Activated CD4-positive, CD25-positive, alpha-beta regulatory T cell (primary cell): ENCODE measurements at regions not wholly inside any gene's neighbourhood (a gene's known extent, or its start where the extent isn't known, plus 50 kb on each side); places are given as distances from the start of the nearest gene placed in this dataset.
"Not testable (repeated sequence)": the region's sequence is repeated elsewhere in the genome, so short reads cannot be mapped to it uniquely, and the experiment has no call there.

Source experiments
- DNase-seq, 4 experiments: peaks; one replicate each; lab custom pipeline; 2025; lab: John Stamatoyannopoulos, UW

DNA sequence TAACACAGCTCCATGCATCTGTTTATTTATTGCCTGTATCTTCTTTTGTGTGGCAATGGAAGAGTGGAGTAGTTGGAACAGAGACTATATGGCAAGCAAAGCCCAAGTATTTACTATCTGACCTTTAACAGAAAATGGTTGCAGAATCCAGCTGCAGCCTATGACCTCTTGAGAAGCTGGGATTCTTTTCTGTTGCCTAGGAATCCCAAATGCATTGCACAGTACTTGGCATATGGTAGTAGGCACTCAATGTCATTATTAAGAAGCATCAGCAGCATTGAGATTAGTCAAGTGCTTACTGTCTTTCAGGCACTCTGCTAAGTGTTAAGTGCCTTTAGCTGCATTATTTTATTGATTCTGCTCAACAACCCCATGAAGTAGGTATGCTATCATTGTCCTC, 331.6 kb downstream of the CCDC85A start:
- DNase-seq = no peak

DNA sequence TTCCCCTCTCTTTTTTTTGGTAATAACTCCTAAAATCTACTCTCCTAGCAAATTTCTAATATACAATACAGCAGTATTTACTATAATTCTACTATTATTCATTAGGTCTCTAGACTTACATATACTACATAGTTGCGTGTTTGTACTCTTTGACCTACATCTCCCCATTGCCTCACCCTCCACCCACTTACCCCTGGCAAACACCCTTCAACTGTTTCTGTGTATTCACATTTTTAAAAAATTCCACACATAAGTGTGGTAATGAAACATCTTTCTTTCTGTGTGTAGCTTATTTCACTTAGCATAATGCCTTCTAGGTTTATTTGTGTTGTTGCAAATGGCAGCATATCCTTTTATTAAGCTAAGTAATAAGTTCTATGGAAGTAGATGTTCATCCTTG, 336.0 kb downstream of the CCDC85A start:
- DNase-seq = no peak

DNA sequence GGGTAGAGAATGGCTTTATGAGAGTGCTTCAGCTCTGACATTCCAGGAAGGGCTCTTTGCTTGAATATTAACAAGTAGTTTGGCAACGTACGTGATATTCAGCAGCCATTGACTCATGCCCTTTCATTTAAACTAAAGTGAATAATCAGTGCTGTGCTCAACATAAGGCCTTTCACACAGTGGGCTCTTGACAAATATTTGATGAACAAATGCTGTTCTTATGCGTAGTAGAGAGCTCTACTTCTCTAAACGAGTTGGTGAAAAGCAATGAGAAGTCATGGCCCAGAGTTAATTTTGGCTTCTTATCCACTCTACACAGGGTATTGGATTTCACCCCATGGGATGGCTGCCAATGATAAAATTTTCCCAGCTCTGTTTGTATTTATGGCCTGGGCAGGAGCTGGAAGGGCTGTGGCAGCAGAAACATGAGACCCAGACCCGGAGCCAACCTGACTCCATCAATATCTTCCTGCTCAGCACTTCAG, 338.9 kb downstream of the CCDC85A start:
- DNase-seq = no peak

DNA sequence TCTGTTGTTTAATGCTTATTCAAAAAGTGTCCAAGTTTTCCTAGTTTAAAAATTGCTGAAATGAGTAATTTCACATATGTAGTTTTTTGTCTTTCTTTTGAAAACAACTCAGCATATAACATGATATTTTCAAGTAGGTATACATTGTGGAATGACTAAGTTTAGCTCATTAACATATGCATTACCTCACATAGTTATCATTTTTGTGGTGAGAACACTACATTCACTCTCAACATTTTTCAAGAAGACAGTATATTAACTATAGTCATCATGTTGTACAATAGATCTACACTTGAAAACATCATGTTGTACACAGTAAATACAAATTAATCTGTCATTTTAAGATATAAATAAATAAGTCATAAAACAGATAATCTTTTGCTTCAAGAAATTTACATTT, 340.0 kb downstream of the CCDC85A start:
- no peak for DNase-seq

DNA sequence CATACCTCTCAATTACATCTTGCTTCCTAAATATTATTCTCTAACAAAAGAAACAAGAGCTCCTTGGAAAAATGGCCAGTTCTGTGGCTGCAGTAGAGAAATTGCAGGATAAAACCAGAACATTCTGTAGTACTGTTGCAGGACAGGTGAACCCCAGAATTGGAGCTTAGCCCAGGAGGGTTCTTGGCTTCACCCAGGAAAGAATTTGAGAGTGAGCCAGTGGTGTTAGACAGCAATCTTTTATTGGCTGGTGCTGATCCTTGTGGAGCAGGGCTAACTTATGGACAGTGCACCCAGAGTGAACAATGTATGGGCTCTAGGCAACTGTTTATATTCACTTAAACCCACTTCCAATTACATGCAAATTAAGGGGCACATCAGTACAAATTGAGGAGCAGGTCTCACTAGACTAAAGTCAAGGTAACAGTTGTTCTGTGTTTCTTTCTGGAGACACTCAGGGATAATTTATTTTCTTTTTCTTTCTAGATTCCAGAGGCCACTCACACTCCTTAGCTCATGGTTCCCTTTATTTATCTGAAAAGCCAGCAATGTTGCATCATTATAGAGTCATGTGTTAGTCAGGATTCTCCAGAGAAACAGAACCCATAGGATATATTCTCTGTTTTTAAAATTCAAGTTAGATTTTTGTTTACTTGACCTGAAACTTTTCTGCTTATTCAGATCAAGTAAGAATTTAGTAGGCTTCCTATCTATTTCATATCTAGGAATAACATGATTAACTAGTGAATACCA, 348.1 kb downstream of the CCDC85A start:
- no peak for DNase-seq

DNA sequence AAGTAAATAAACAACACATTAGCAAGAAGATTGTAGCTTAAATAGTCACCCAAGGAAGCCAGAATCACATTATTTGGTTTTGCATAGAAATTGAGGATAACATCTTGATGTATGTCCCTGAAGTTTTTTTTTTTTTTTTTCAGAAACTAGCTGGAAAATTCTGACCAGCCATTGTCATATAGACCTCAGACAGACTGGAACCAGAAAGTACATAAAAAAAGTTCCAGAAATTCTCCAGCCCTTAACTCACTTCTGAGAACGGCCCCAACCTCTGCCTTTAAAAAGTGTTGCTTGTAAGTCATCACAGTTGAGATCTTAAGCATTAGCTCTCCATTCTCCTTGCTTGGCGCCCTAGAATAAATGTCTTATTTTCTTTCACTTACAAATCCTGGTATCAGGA, 350.5 kb downstream of the CCDC85A start:
- no peak for DNase-seq

DNA sequence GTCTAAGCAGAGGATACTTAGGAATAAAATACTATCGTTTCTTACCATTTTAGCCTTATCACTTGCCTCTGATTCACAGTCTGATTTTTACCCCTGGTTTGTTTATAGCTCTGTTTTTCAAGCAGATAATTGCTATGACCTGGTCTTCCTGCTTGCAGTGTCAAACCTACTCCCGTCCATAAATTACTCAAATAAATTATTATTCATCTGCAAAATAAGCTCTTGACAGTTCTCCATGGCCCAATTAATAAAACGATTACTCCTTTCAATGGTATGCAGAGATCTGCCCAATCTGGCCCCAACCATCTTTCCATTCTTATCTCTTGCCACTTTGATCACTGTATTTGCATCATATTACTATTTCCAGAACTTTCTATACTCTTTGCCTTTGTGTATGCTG, 354.0 kb downstream of the CCDC85A start:
- DNase-seq = no peak

DNA sequence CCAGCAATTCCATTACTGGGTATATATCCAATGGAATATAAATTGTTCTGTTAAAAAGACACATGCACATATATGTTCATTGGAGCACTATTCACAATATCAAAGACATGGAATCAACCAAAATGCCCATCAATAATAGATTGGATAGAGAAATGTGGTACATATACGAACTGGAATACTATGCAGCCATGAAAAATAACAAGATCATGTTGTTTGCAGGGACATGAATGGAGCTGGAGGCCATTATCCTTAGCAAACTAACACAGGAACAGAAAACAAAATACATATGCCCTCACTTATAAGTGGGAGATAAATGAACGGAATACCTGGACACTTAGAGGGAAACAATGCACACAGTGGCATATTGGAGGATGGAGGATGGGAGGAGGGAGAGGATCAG, 355.8 kb downstream of the CCDC85A start:
- DNase-seq = no peak

DNA sequence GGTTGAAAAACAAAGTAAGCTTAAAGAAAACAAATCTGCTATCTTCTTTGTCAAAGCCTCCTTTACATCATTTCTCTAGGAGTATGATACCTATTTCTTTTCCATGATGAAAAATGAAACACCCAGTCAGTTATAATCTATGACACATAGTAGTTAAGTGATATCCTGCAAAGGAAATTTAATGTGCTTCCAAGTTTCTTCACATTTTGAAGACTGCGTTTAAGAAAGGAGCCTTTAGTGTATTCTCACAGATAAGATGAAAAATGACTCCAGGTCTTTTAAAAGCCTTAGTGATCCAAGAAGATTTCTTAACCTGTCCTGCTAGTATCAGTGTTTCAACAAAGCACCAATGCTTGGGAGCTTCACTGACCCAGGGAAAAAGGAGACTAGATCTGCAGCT, 356.7 kb downstream of the CCDC85A start:
- DNase-seq = no peak

DNA sequence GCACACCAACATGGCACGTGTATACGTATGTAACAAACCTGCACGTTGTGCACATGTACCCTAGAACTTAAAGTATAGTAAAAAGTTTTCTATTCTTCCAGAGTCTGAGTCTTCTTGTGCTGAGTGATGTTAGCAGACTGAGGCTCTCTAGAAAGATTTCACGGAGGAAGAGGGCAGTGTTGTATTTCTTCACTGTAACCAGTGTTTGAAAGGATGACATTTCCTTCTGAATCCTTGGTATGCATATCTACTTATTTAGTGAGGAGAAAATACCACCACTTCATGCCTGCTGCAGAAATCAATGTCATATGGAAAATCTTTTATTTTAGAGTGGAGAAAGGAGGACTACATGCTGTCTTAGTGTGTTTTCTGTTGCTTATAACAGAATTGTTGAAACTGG, 357.1 kb downstream of the CCDC85A start:
- no peak for DNase-seq

DNA sequence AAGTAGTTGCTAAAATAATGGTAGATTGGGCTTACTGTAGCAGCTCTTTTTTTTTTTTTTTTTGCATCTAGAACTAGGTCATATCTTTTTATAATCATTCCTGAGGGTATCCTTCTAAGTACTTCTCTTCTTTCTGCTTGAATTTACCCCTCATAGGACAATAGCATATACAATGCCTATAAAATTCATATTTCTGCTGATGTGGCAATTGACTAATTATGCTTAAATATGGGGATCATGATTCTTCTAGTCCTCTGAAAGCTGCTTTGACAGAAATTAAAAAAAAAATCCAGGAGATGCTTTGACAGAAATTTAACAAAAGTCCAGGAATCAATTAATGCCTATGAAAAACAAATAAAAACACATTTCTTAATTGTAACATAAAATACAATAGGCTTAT, 358.4 kb downstream of the CCDC85A start:
- no peak for DNase-seq

DNA sequence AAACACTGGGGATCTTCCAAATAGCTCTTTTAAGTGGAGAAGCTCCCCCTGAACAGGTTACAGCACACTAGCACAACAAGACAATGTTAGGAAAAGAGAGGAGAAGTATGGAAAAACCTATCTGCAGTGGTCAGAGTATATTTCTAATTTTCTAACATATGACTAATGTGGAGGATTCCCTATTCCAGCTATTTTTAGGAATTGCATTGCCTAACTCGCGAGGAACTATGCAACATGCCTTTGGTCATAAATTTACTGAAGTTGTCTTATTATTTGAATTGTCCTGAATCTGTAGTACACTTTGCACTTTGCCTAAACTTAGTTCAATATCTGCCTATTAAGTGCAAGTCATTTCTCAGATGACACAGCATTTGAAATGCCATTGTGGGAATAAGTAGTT, 381.4 kb downstream of the CCDC85A start:
- DNase-seq = no peak

DNA sequence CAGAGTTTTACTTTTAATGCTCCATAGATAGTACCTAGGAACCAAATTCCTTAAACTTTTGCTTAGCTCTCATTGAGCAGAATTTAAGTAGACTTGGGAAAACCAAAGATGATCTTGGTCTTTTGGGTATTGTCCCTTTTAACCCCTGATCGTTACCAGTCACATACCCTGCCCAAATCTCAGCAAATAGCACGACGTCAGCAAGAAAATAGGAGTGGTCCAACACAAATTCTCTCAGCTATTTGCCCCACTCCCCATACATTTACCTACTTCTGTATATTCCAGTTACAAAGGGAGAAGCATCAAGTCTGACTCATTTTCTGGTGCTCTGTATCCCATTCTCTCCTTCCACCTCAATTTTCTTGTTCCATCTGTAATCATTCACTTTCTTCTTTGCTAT, 387.3 kb downstream of the CCDC85A start:
- no peak for DNase-seq

DNA sequence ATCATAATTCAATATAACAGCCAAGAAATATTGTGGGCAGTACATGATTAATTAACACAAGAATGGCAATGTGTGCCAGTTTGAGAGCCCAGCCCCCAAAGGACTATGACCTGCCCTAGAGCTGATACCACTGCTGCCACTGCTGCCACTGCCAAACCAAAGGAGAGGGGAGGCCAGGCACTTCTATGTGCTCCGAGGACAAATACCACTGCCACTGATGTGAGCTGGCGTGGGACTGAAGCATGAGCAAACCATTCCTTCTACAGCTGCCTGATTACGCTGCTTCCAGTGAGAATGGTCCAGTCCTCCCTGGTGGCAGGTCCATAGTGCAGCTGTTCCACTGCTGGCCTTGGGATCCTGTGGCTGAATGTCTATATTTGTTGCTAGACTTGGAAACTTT, 392.2 kb downstream of the CCDC85A start:
- no peak for DNase-seq

DNA sequence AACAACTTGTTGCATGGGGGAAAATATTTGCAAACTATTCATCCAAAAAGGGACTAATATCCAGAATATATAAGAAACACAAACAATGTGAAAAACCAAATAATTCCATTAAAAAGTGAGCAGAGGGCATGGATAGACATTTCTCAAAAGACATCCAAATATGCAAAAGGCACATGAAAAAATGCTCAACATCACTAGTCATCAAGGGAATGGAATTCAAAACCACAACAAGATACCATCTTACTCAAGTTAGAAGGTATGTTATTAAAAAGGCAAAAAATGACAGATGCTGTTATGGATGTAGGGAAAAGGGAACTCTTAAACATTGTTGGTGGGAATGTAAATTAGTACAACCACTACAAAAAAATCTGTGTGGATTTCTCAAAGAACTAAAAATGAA, 396.5 kb downstream of the CCDC85A start:
- no peak for DNase-seq

DNA sequence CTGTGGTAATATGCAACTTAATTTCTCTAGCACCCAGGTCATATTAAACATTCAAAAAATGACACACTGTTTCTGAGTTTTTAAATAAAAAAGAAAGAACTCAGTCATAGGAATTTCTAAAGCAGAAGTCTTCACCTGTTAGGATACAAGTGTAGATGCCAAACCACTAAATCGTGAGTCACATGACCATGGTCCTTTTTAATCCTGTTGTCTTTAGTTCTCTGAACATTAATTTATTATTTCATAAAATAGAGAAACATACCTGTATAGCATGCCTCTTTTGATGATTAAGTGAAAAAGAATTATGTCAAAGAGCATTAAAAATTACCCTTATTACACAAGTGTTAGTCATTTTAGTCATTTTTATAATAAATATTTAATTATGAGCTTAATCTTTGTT, 398.8 kb downstream of the CCDC85A start:
- no peak for DNase-seq

DNA sequence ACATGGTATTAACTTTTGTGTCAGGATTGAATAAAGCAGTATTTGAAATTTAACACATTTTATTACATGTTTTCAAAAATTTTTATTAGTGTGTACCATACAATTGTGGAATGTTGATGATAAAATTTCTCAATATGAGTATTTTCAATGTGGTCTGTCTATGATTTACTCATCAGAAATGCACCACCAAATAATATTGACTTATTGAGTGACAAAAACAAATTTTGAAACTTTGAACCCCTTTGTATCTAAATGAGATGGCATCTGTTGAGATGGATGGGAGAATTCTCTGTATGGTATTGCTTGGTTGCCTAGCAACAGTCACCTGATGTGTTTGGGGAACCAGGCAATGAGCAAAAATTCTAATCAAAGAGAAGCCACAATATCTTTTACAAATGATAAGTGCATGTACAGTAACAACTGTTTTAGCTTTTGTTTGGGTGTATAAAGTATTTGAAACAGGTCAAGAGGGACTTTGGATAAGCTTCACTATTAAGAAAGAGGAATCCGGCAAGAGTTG, 400.1 kb downstream of the CCDC85A start:
- DNase-seq = no peak

DNA sequence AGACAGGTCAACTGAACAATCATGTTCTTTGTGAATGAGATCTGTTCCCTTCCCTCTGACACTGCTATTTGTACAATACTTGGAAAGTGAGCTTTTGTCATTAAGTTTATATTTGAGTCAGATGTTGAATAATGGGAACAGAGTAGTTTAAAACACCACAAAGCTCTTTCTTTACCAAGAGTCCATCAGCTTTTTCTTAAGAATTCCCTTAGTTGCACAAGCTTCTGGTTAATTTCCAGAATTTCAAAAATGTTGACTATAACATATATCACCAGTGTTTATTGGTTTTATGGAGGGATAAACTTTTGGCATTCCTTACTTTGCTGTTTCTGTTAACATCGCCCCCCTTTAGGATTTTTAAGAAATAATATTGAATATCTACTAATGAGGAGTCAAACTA, 403.7 kb downstream of the CCDC85A start:
- DNase-seq = no peak

DNA sequence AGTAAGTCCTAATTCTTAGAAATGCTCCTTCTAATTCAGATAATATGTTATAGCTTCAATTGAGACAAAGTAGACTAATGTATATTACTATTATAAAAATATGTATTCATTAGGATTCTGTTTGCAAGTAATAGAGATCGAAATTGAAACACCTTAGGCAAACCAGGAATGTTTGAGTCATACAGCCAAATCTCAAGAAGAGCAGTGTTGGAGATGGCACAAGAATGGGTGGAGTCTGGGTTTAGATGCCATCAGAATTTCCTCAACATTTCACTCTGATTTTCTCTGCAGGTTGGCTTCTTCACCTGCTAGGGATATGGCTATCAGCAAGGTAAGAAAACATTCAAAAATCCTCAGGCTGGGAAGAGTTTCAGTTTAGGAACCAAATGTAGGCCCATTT, 405.4 kb downstream of the CCDC85A start:
- no peak for DNase-seq

DNA sequence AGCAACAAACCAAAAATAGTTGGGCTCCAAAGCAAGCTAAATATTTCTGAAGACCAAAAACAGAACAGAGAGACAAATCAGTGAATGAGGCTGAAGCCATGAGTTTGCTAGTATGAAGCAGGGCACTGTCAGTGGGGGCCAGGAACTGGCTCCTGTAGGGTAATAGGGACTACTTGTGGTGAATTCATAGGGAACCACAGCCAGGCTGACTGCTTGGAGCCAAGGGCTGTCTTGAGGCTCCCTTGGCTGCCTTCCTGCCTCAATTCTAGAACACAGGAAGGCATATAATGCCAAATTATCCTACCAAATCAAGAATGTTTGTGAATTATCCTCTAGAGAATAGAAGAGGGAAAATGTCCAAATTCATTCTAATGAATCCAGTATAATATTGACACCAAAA, 406.0 kb downstream of the CCDC85A start:
- no peak for DNase-seq

DNA sequence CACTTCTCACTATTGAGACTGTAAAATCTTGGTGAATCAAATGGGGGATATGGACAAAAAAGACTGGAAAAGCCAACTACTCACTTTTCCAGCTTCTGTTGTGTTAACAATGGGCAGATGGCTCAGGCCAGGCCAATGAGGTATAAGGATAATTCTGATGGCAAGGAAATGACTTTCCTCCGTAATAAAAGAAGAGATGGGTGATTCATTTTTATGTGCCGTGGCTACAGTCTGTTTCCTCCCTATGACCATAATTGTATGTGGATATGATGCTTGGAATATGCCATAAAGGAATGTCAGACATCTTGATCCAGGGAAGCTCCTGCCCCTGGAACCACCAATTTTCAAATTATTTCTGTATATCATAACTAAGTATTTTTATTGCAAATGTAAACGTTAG, 406.8 kb downstream of the CCDC85A start:
- no peak for DNase-seq

DNA sequence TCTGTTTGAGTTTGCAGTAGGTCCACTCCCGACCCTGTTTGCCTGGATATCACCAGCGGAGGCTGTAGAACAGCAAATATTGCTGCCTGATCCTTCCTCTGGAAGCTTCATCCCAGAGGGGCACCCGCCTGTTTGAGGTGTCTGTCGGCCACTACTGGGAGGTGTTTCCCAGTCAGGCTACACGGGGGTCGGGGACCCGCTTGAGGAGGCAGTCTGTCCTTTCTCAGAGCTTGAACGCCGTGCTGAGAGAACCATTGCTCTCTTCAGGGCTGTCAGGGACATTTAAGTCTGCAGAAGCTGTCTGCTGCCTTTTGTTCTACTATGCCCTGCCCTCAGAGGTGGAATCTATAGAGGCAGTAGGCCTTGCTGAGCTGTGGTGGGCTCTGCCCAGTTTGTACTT, 422.3 kb downstream of the CCDC85A start:
- not testable (repeated sequence) for DNase-seq

DNA sequence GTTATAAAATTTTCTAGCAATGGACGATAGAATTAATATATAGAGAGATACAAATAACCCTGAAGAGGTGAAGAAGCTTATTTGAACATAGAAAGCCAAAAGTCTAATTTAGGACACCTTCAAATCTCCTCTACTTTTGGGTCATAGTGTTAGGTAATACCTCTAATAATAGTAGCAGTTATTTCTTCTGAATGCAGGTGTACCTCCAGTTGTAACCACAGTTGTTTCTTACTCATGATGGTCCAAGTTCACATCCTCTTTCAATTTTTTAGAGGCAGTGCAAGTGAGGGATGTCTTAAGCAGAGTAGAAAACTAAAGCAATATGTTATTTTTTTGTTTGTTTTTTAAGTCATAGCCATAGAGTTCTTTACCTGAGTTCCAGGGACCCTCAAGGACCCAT, 429.5 kb downstream of the CCDC85A start:
- no peak for DNase-seq

DNA sequence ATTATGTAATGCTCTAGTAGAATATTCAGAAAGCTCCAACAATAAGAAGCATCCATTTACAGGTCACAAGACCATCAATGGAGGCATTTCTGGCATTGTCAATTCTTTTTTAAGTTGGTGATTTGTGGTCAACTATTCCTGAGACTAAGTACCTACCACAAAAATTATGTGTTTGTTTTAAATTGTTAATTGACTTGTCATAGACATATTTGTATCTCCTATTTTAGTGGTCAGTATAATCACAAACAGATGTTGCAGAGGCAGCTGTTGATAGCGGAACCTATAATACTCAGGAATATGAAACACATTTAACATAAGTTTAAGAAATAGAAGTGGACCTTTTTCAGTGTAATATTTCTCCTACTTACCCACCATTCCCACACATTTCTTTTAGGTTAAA, 430.1 kb downstream of the CCDC85A start:
- no peak for DNase-seq
